ENCODE measurements at regions not wholly inside any gene's neighbourhood (a gene's known extent, or its start where the extent isn't known, plus 50 kb on each side); places are given as distances from the start of the nearest gene placed in this dataset.
A peak's percentile ranks its signal among the peaks of the same experiment; 100 is the strongest.

DNA sequence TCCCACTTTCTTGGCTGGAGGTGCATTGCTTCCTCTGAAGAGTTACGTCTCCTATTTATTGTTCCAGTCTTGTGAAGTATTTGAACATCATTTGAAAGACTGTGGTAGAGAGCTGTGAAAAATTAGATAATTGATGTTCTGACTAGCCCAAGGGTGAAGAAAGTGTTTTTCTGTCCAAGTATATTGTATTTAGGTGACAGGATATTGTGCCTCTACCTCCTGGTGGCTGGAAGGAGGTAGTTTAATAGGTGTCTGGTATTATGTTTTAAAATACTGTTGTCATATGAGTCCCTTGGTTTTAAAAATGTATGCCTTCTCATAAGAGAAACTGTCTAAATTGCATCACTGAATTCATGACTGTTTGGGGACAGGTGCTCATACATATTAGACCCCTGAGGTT, 226.0 kb downstream of the SPRY1 start:
- Histone ChIP-seq H3K4me3 (ENCODE audit: low read depth in 1 of 3, low read length in 3 of 3) (no peak overlapping the region), H3K27ac (ENCODE audit: low read depth in 1 of 3, low read length in 2 of 3) (no peak overlapping the region), H3K27me3 (ENCODE audit: control insufficient read depth in 3 of 3, insufficient read depth in 3 of 3, low read length in 3 of 3) (no peaks in the 10 kb centered on the region), H3K9me3 (ENCODE audit: control insufficient read depth in 2 of 2, insufficient read depth in 1 of 2, low read depth in 1 of 2, low read length in 1 of 2) (no peaks in the 10 kb centered on the region), H3K4me1 (ENCODE audit: control insufficient read depth in 3 of 3, insufficient read depth in 2 of 3, low read depth in 1 of 3, low read length in 2 of 3) (peaks cover 2 to 18% (median 11%) of the 10 kb centered on the region in 3 donors), H3K36me3 (ENCODE audit: control insufficient read depth in 3 of 3, insufficient read depth in 2 of 3, low read depth in 1 of 3, low read length in 3 of 3) (no peaks in the 10 kb centered on the region)
- WGBS, 3 donors: 95 to 100% (median 96%) methylated on average over 1 of the region's 1 CpG
- DNase-seq: no peak
- FAIRE-seq: no peak

DNA sequence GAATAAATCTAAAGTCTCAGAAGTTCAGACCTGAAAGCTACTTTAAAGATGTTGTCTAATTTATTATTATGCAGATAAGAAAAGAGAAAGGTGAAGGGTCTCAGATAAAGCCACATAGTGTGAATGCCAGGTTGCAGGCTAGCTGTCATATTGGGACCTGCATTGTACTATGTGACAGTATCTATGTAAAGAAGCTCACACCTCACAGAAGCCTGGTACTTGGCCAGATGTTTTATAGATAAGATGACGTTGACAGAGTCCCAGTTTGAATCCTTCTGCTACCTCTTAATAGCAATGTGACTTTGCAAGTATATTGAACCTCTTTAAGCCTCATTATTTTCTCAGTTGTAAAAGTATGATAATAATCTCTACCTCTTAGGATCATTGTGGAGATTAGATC, 227.0 kb downstream of the SPRY1 start:
- WGBS, 3 donors: 11 to 40% (median 33%) methylated on average over 1 of the region's 1 CpG
- H3K36me3 ChIP-seq (ENCODE audit: control insufficient read depth in 3 of 3, insufficient read depth in 2 of 3, low read depth in 1 of 3, low read length in 3 of 3): no peaks in the 10 kb centered on the region
- H3K4me3 ChIP-seq (ENCODE audit: low read depth in 1 of 3, low read length in 3 of 3): no peak overlapping the region
- DNase-seq (no peak), FAIRE-seq (no peak)
- H3K9me3 ChIP-seq (ENCODE audit: control insufficient read depth in 2 of 2, insufficient read depth in 1 of 2, low read depth in 1 of 2, low read length in 1 of 2): no peaks in the 10 kb centered on the region
- H3K4me1 ChIP-seq (ENCODE audit: control insufficient read depth in 3 of 3, insufficient read depth in 2 of 3, low read depth in 1 of 3, low read length in 2 of 3): peaks cover 2 to 18% (median 9%) of the 10 kb centered on the region in 3 donors
- H3K27ac ChIP-seq (ENCODE audit: low read depth in 1 of 3, low read length in 2 of 3): no peak overlapping the region
- no peaks in the 10 kb centered on the region for H3K27me3 ChIP-seq (ENCODE audit: control insufficient read depth in 3 of 3, insufficient read depth in 3 of 3, low read length in 3 of 3)

DNA sequence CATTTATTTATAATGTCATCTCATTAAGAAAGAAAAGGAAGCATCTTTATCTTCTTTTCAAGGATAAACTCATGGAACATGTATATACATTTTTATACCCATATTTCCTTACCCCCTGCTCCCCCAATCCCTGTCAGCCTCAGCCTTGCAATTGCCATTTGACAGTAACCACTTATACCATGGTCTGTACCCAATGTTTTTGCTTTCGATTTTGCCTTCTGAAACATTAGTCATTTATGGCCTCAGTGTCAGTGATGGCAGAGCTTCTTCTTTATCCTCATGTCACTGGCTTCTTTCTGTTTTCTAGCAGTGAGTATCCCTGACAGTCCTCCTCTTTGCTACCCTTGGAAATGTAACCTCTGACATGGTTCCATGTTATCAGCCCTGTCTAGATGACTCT, 228.4 kb downstream of the SPRY1 start:
- no peaks in the 10 kb centered on the region for H3K36me3 ChIP-seq (ENCODE audit: control insufficient read depth in 3 of 3, insufficient read depth in 2 of 3, low read depth in 1 of 3, low read length in 3 of 3)
- no peaks in the 10 kb centered on the region for H3K9me3 ChIP-seq (ENCODE audit: control insufficient read depth in 2 of 2, insufficient read depth in 1 of 2, low read depth in 1 of 2, low read length in 1 of 2)
- H3K27me3 ChIP-seq (ENCODE audit: control insufficient read depth in 3 of 3, insufficient read depth in 3 of 3, low read length in 3 of 3): no peaks in the 10 kb centered on the region
- no peak overlapping the region for H3K4me3 ChIP-seq (ENCODE audit: low read depth in 1 of 3, low read length in 3 of 3)
- DNase-seq (peak in 1 of 2 donors; percentile 49), FAIRE-seq (no peak)
- no peak overlapping the region for H3K27ac ChIP-seq (ENCODE audit: low read depth in 1 of 3, low read length in 2 of 3)
- peaks cover 0 to 11% (median 9%) of the 10 kb centered on the region in 3 donors for H3K4me1 ChIP-seq (ENCODE audit: control insufficient read depth in 3 of 3, insufficient read depth in 2 of 3, low read depth in 1 of 3, low read length in 2 of 3)
- 26 to 58% (median 29%) methylated on average over 1 of the region's 1 CpG for WGBS, 3 donors

DNA sequence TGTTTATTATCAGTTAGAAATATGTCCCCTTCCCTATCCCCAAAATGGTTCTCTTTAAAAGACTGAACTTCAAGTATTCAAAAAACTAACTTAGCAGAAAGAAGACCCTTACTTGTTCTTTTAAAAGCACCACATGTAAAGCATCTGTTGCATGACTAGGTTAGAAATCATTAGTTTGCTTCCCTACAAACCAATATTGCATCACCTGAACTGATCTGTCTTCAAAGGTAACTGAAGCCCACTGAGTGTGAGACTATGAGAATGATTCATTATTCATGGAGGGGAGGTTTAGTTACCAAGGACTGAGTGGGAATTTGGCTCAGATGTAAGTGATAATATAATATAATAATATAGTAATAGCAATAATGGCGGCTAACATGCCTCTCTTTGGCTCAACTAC, 231.7 kb downstream of the SPRY1 start:
- no peaks in the 10 kb centered on the region for H3K36me3 ChIP-seq (ENCODE audit: control insufficient read depth in 3 of 3, insufficient read depth in 2 of 3, low read depth in 1 of 3, low read length in 3 of 3)
- no peaks in the 10 kb centered on the region for H3K9me3 ChIP-seq (ENCODE audit: control insufficient read depth in 2 of 2, insufficient read depth in 1 of 2, low read depth in 1 of 2, low read length in 1 of 2)
- FAIRE-seq (no peak), DNase-seq (no peak)
- 94 to 96% (median 94%) methylated on average over 1 of the region's 1 CpG for WGBS, 3 donors
- H3K27me3 ChIP-seq (ENCODE audit: control insufficient read depth in 3 of 3, insufficient read depth in 3 of 3, low read length in 3 of 3): no peaks in the 10 kb centered on the region
- H3K27ac ChIP-seq (ENCODE audit: low read depth in 1 of 3, low read length in 2 of 3): no peak overlapping the region
- H3K4me3 ChIP-seq (ENCODE audit: low read depth in 1 of 3, low read length in 3 of 3): no peak overlapping the region
- H3K4me1 ChIP-seq (ENCODE audit: control insufficient read depth in 3 of 3, insufficient read depth in 2 of 3, low read depth in 1 of 3, low read length in 2 of 3): no peaks in the 10 kb centered on the region

DNA sequence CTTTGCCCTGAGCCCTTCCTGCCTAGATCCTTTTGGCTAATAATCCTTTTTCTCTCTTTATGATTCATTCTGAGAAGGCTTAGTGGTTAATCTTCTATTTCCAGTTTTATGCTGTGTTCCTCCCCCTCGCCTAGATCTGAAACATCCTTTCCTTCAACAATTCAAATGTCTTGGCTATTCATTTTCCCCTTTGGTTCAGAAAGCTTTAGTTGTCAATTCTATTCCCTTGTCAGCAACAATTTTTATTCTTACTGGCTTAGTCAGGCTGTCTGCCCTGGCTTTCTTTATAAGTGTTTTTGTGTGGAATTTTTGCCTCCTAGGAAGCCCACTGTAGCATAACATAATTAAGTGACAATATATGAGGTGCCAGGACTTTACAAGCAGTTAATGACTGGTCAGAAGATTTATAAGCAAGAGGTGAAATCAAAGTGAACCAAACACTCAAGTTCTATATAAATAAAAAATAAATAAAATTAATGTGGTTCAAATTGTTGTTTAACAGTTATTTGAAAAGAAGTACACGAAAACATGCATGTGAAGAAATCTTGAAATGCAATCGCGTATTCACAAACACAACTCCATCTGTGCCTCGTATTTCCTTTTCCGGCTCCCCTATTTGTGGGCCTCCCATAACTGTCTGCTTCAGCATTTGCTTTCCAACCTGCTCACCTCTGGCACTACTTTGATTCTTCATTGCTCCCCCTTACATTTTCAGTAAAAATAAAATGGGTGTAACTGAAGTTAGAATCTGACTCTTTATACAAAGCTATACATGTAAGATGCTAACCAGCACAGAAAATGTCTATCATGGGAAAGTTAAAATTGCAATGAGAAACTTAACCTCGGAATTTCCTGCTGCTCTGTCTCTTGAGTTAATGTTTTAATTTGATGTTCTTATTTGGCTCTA, 235.4 kb downstream of the SPRY1 start:
- FAIRE-seq: no peak
- no peak overlapping the region for H3K4me3 ChIP-seq (ENCODE audit: low read depth in 1 of 3, low read length in 3 of 3)
- H3K4me1 ChIP-seq (ENCODE audit: control insufficient read depth in 3 of 3, insufficient read depth in 2 of 3, low read depth in 1 of 3, low read length in 2 of 3): no peaks in the 10 kb centered on the region
- no peaks in the 10 kb centered on the region for H3K9me3 ChIP-seq (ENCODE audit: control insufficient read depth in 2 of 2, insufficient read depth in 1 of 2, low read depth in 1 of 2, low read length in 1 of 2)
- WGBS, 3 donors: 76 to 88% (median 83%) methylated on average over 7 of the region's 7 CpGs
- no peaks in the 10 kb centered on the region for H3K36me3 ChIP-seq (ENCODE audit: control insufficient read depth in 3 of 3, insufficient read depth in 2 of 3, low read depth in 1 of 3, low read length in 3 of 3)
- H3K27ac ChIP-seq (ENCODE audit: low read depth in 1 of 3, low read length in 2 of 3): no peak overlapping the region
- H3K27me3 ChIP-seq (ENCODE audit: control insufficient read depth in 3 of 3, insufficient read depth in 3 of 3, low read length in 3 of 3): no peaks in the 10 kb centered on the region
- DNase-seq: no peak

DNA sequence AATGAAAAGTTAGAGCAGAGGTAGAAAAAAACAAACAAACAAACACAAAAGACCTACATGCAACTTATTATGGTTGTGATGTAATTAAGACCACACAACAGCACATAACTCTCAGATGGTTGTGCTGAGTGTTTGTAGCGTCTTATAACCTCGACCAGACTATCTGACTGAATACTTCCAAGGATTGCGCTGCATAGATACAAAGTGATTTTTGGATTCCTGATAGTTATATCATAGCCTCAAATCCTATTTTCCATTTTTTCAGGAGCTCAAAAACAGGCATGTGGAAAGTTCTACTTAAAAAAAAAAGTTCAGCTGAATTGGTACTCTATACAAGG, 236.1 kb downstream of the SPRY1 start:
- H3K9me3 ChIP-seq (ENCODE audit: control insufficient read depth in 2 of 2, insufficient read depth in 1 of 2, low read depth in 1 of 2, low read length in 1 of 2): no peaks in the 10 kb centered on the region
- 90 to 94% (median 94%) methylated on average over 3 of the region's 3 CpGs for WGBS, 3 donors

DNA sequence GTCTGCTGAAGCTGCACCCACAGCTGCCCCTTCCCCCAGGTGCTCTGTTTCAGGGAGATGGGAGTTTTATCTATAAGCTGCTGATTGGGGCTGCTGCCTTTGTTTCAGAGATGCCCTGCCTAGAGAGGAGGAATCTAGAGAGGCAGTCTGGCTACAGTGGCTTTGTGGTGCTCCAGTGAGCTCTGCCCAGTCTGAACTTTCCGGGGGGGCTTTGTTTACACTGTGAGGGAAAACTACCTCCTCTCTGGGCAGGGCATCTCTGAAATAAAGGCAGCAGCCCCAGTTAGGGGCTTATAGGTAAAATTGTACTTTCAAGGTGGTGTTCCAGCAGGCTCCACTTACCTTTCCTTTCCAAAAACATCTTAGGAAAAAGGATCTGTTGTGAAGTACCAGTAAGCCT, 242.2 kb downstream of the SPRY1 start:
- Histone ChIP-seq H3K36me3 (ENCODE audit: control insufficient read depth in 3 of 3, insufficient read depth in 2 of 3, low read depth in 1 of 3, low read length in 3 of 3) (no peaks in the 10 kb centered on the region), H3K9me3 (ENCODE audit: control insufficient read depth in 2 of 2, insufficient read depth in 1 of 2, low read depth in 1 of 2, low read length in 1 of 2) (no peaks in the 10 kb centered on the region), H3K4me3 (ENCODE audit: low read depth in 1 of 3, low read length in 3 of 3) (no peak overlapping the region), H3K4me1 (ENCODE audit: control insufficient read depth in 3 of 3, insufficient read depth in 2 of 3, low read depth in 1 of 3, low read length in 2 of 3) (no peaks in the 10 kb centered on the region), H3K27ac (ENCODE audit: low read depth in 1 of 3, low read length in 2 of 3) (no peak overlapping the region), H3K27me3 (ENCODE audit: control insufficient read depth in 3 of 3, insufficient read depth in 3 of 3, low read length in 3 of 3) (no peaks in the 10 kb centered on the region)
- DNase-seq (no peak), FAIRE-seq (no peak)
- WGBS, 3 donors: 56 to 66% (median 61%) methylated on average over 1 of the region's 1 CpG

More for the DNA sequence above, 236.1 kb downstream of the SPRY1 start:
- no peak overlapping the region for H3K4me3 ChIP-seq (ENCODE audit: low read depth in 1 of 3, low read length in 3 of 3)
- FAIRE-seq: no peak
- no peak for DNase-seq
- H3K36me3 ChIP-seq (ENCODE audit: control insufficient read depth in 3 of 3, insufficient read depth in 2 of 3, low read depth in 1 of 3, low read length in 3 of 3): no peaks in the 10 kb centered on the region
- H3K27me3 ChIP-seq (ENCODE audit: control insufficient read depth in 3 of 3, insufficient read depth in 3 of 3, low read length in 3 of 3): no peaks in the 10 kb centered on the region
- no peak overlapping the region for H3K27ac ChIP-seq (ENCODE audit: low read depth in 1 of 3, low read length in 2 of 3)
- H3K4me1 ChIP-seq (ENCODE audit: control insufficient read depth in 3 of 3, insufficient read depth in 2 of 3, low read depth in 1 of 3, low read length in 2 of 3): no peaks in the 10 kb centered on the region

DNA sequence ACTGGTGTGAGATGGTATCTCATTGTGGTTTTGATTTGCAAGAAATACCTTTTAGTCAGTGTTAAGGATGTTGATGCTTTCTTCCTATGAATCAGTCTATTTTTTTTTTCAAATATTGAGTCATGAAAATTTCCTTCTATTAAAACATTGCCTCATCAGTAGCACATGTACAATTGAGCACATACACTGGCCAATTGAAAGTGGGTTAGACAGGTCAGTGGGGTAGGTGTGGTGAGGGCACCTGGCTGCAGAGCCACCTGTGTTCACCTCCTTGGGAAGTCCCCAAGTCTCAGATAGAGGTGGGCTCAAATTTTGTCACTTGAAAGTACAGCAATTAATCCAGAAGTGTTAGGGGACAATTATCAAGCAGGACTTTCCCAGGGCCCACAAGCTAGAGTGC, 243.7 kb downstream of the SPRY1 start:
- DNase-seq (no peak), FAIRE-seq (no peak)
- no peak overlapping the region for H3K27ac ChIP-seq (ENCODE audit: low read depth in 1 of 3, low read length in 2 of 3)
- H3K36me3 ChIP-seq (ENCODE audit: control insufficient read depth in 3 of 3, insufficient read depth in 2 of 3, low read depth in 1 of 3, low read length in 3 of 3): no peaks in the 10 kb centered on the region
- H3K4me1 ChIP-seq (ENCODE audit: control insufficient read depth in 3 of 3, insufficient read depth in 2 of 3, low read depth in 1 of 3, low read length in 2 of 3): no peaks in the 10 kb centered on the region
- no peaks in the 10 kb centered on the region for H3K9me3 ChIP-seq (ENCODE audit: control insufficient read depth in 2 of 2, insufficient read depth in 1 of 2, low read depth in 1 of 2, low read length in 1 of 2)
- H3K4me3 ChIP-seq (ENCODE audit: low read depth in 1 of 3, low read length in 3 of 3): no peak overlapping the region
- no peaks in the 10 kb centered on the region for H3K27me3 ChIP-seq (ENCODE audit: control insufficient read depth in 3 of 3, insufficient read depth in 3 of 3, low read length in 3 of 3)

DNA sequence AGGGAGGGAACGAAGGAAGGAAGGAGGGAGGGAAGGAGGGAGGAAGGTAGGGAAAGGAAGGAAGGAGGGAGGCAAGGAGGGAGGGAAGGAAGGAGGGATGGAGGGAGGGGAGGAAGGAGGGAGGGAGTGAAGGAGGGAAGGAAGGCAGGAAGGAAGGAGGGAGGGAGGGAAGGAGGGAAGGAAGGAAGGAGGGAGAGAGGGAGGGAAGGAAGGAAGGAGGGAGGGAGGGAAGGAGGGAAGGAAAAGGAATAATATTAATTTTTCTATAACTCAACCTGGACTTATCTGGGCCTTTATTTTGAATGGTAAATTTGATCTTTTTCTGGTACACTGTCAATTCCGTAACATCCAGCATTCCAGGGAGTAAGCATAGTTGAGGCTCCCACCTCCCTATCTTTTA, 244.2 kb downstream of the SPRY1 start:
- H3K36me3 ChIP-seq (ENCODE audit: control insufficient read depth in 3 of 3, insufficient read depth in 2 of 3, low read depth in 1 of 3, low read length in 3 of 3): no peaks in the 10 kb centered on the region
- WGBS, 3 donors: 87 to 100% (median 92%) methylated on average over 2 of the region's 2 CpGs
- no peaks in the 10 kb centered on the region for H3K27me3 ChIP-seq (ENCODE audit: control insufficient read depth in 3 of 3, insufficient read depth in 3 of 3, low read length in 3 of 3)
- H3K9me3 ChIP-seq (ENCODE audit: control insufficient read depth in 2 of 2, insufficient read depth in 1 of 2, low read depth in 1 of 2, low read length in 1 of 2): no peaks in the 10 kb centered on the region
- H3K27ac ChIP-seq (ENCODE audit: low read depth in 1 of 3, low read length in 2 of 3): no peak overlapping the region
- DNase-seq (no peak), FAIRE-seq (no peak)
- H3K4me3 ChIP-seq (ENCODE audit: low read depth in 1 of 3, low read length in 3 of 3): no peak overlapping the region
- no peaks in the 10 kb centered on the region for H3K4me1 ChIP-seq (ENCODE audit: control insufficient read depth in 3 of 3, insufficient read depth in 2 of 3, low read depth in 1 of 3, low read length in 2 of 3)

Data from small intestine (tissue), 7 donors.